WTC11 (cell line): ENCODE measurements at regions not wholly inside any gene's neighbourhood (a gene's known extent, or its start where the extent isn't known, plus 50 kb on each side); places are given as distances from the start of the nearest gene placed in this dataset.

ENCODE experiments used
- ATAC-seq: fragments of 200-7000 bp; cut with Tn5 transposase; 2 replicates; pipeline ENCODE4 v1.10.0; 2021; ENCODE audit warnings: mild to moderate bottlenecking, moderate library complexity
- CTCF ChIA-PET: fragments of 300-600 bp; sonication (Branson Sonifier 250); formaldehyde crosslinking; loops from one replicate; lab custom pipeline; 2021; ENCODE audit warnings: antibody characterized with exemption; lab: Charles Lee
- POLR2A ChIA-PET: fragments of 350-600 bp; sonication (Branson Sonifier 250); formaldehyde crosslinking; loops from one replicate; lab custom pipeline; 2021; ENCODE audit warnings: antibody characterized with exemption; lab: Charles Lee
- DNase-seq: peaks from one replicate; pipeline ENCODE4 v3.0.0; 2021; ENCODE audit warnings: low spot score
- H3K27ac Mint-ChIP-seq: 2 replicates; pipeline ENCODE4 v1.8.0; 2021; ENCODE audit warnings: mixed read lengths
- H3K27me3 Mint-ChIP-seq: 2 replicates; pipeline ENCODE4 v1.8.0; 2021; ENCODE audit warnings: low read depth, mild to moderate bottlenecking, moderate library complexity, mixed read lengths
- H3K36me3 Mint-ChIP-seq: 2 replicates; pipeline ENCODE4 v1.8.0; 2021; ENCODE audit warnings: mixed read lengths
- H3K4me1 Mint-ChIP-seq: 2 replicates; pipeline ENCODE4 v1.8.0; 2022; ENCODE audit warnings: mixed read lengths
- H3K4me3 Mint-ChIP-seq: 2 replicates; pipeline ENCODE4 v1.8.0; 2021; ENCODE audit warnings: mild to moderate bottlenecking, moderate library complexity, mixed read lengths
- H3K9me3 Mint-ChIP-seq: 2 replicates; pipeline ENCODE4 v1.8.0; 2021; ENCODE audit warnings: mixed read lengths
- ATF1 ChIP-seq: sonication (generic); formaldehyde crosslinking; IDR thresholded peaks from 2 replicates; pipeline ENCODE4 v1.8.1; 2023; ENCODE audit warnings: mild to moderate bottlenecking, moderate library complexity, missing genetic modification reagents
- ATF3 ChIP-seq: sonication (generic); formaldehyde crosslinking; conservative IDR thresholded peaks from 2 replicates; pipeline ENCODE4 v1.8.1; 2022; ENCODE audit warnings: mild to moderate bottlenecking, missing genetic modification reagents
- CBFB ChIP-seq: sonication (generic); formaldehyde crosslinking; IDR thresholded peaks from 2 replicates; pipeline ENCODE4 v1.8.1; 2022; ENCODE audit warnings: mild to moderate bottlenecking, low read depth, missing genetic modification reagents
- CREB1 ChIP-seq: sonication (generic); formaldehyde crosslinking; IDR thresholded peaks from 2 replicates; pipeline ENCODE4 v1.8.0; 2023; ENCODE audit warnings: mild to moderate bottlenecking, missing genetic modification reagents
- ELF4 ChIP-seq: sonication (generic); formaldehyde crosslinking; IDR thresholded peaks from 2 replicates; pipeline ENCODE4 v1.8.1; 2022; ENCODE audit warnings: low read depth, mild to moderate bottlenecking, moderate library complexity, missing genetic modification reagents
- ETV6 ChIP-seq: sonication (generic); formaldehyde crosslinking; IDR thresholded peaks from 2 replicates; pipeline ENCODE4 v1.8.1; 2022; ENCODE audit warnings: mild to moderate bottlenecking, missing genetic modification reagents
- FOXK1 ChIP-seq: sonication (generic); formaldehyde crosslinking; IDR thresholded peaks from 2 replicates; pipeline ENCODE4 v1.8.0; 2022; ENCODE audit warnings: mild to moderate bottlenecking, moderate library complexity, missing genetic modification reagents
- FOXP1 ChIP-seq: sonication (generic); formaldehyde crosslinking; IDR thresholded peaks from 2 replicates; pipeline ENCODE4 v1.8.0; 2022; ENCODE audit warnings: missing genetic modification reagents, mild to moderate bottlenecking, moderate library complexity, borderline replicate concordance
- JUN ChIP-seq: sonication (generic); formaldehyde crosslinking; IDR thresholded peaks from 2 replicates; pipeline ENCODE4 v1.8.0; 2023; ENCODE audit warnings: mild to moderate bottlenecking, missing genetic modification reagents
- NFE2L1 ChIP-seq: sonication (generic); formaldehyde crosslinking; IDR thresholded peaks from 2 replicates; pipeline ENCODE4 v1.8.1; 2023; ENCODE audit warnings: missing genetic modification reagents
- NFYB ChIP-seq: sonication (generic); formaldehyde crosslinking; conservative IDR thresholded peaks from 2 replicates; pipeline ENCODE4 v1.8.0; 2022; ENCODE audit warnings: low read depth, missing genetic modification reagents
- OVOL2 ChIP-seq: fragments of 250-450 bp; sonication (Bioruptor Pico); IDR thresholded peaks from 2 replicates; pipeline ENCODE4 v1.9.0; 2021; ENCODE audit warnings: mild to moderate bottlenecking, borderline replicate concordance
- PRDM15 ChIP-seq: sonication (generic); formaldehyde crosslinking; IDR thresholded peaks from 2 replicates; pipeline ENCODE4 v1.8.0; 2022; ENCODE audit warnings: missing genetic modification reagents
- RELA ChIP-seq: sonication (generic); formaldehyde crosslinking; IDR thresholded peaks from 2 replicates; pipeline ENCODE4 v1.8.1; 2022; ENCODE audit warnings: missing genetic modification reagents, mild to moderate bottlenecking, borderline replicate concordance
- RORB ChIP-seq: fragments of 250-450 bp; sonication (Bioruptor Pico); IDR thresholded peaks from 2 replicates; pipeline ENCODE4 v1.9.0; 2021; ENCODE audit warnings: mild to moderate bottlenecking
- SMAD3 ChIP-seq: sonication (generic); formaldehyde crosslinking; IDR thresholded peaks from 2 replicates; pipeline ENCODE4 v1.8.0; 2022; ENCODE audit warnings: missing genetic modification reagents, mild to moderate bottlenecking, borderline replicate concordance
- SP1 ChIP-seq: sonication (generic); formaldehyde crosslinking; conservative IDR thresholded peaks from 2 replicates; pipeline ENCODE4 v1.8.1; 2022; ENCODE audit warnings: missing genetic modification reagents
- TCF7 ChIP-seq: sonication (generic); formaldehyde crosslinking; IDR thresholded peaks from 2 replicates; pipeline ENCODE4 v1.8.0; 2022; ENCODE audit warnings: mild to moderate bottlenecking, low read depth, missing genetic modification reagents, moderate library complexity
- TEAD4 ChIP-seq: sonication (generic); formaldehyde crosslinking; IDR thresholded peaks from 2 replicates; pipeline ENCODE4 v1.8.0; 2022; ENCODE audit warnings: mild to moderate bottlenecking, missing genetic modification reagents
- TP53 ChIP-seq: sonication (generic); formaldehyde crosslinking; IDR thresholded peaks from 2 replicates; pipeline ENCODE4 v1.8.1; 2023; ENCODE audit warnings: mild to moderate bottlenecking, missing genetic modification reagents
- ZNF121 ChIP-seq: sonication (generic); formaldehyde crosslinking; IDR thresholded peaks from 2 replicates; pipeline ENCODE4 v1.8.0; 2023; ENCODE audit warnings: missing genetic modification reagents
- ZNF232 ChIP-seq: sonication (generic); formaldehyde crosslinking; IDR thresholded peaks from 2 replicates; pipeline ENCODE4 v1.8.0; 2022; ENCODE audit warnings: mild to moderate bottlenecking, missing genetic modification reagents
- ZNF425 ChIP-seq: fragments of 250-450 bp; sonication (Bioruptor Pico); conservative IDR thresholded peaks from 2 replicates; pipeline ENCODE4 v1.9.0; 2021; ENCODE audit warnings: mild to moderate bottlenecking
- ZNF532 ChIP-seq: fragments of 250-450 bp; sonication (Bioruptor Pico); IDR thresholded peaks from 2 replicates; pipeline ENCODE4 v1.9.0; 2021; ENCODE audit warnings: mild to moderate bottlenecking, borderline replicate concordance

- no peak overlapping the region for H3K4me3 Mint-ChIP-seq
- H3K27ac Mint-ChIP-seq: no peak overlapping the region
- DNase-seq: no peak
- H3K9me3 Mint-ChIP-seq: no peaks in the 10 kb centered on the region; the same call in 1 of the 2 replicates
- no peak for ATAC-seq
- peaks cover 13% of the 10 kb centered on the region for H3K4me1 Mint-ChIP-seq
- TF ChIP-seq NFYB (CRISPR knock-in tag) (no peak), ZNF532 (CRISPR knock-in tag) (no peak), OVOL2 (CRISPR knock-in tag) (no peak), TP53 (CRISPR knock-in tag) (no peak), ATF3 (CRISPR knock-in tag) (no peak)
- POLR2A ChIA-PET: no interaction called here
- H3K36me3 Mint-ChIP-seq: no peaks in the 10 kb centered on the region
- H3K27me3 Mint-ChIP-seq: no peaks in the 10 kb centered on the region
- CTCF ChIA-PET: no interaction called here
Measured at GRCh38 chr18:39862341-39862740, 2092.7 kb upstream of the PIK3C3 start.

GRCh38 chr18:39854291-39854690, 2100.7 kb upstream of the PIK3C3 start:
- ChIA-PET POLR2A (no interaction called here), CTCF (interaction anchor here (2.4 kb wide), 1 partner anchor 13 kb away, joined by 6 read pairs; no protein-coding TSS in a partner anchor)
- DNase-seq: no peak
- H3K9me3 Mint-ChIP-seq: no peaks in the 10 kb centered on the region; the same call in 1 of the 2 replicates
- no peak overlapping the region for H3K27ac Mint-ChIP-seq
- no peaks in the 10 kb centered on the region for H3K27me3 Mint-ChIP-seq
- H3K4me1 Mint-ChIP-seq: peaks cover 24% of the 10 kb centered on the region
- ATAC-seq: no peak
- H3K4me3 Mint-ChIP-seq: no peak overlapping the region
- TF ChIP-seq FOXK1 (no peak), ETV6 (no peak), FOXP1 (CRISPR knock-in tag) (no peak), TEAD4 (CRISPR knock-in tag) (no peak)
- H3K36me3 Mint-ChIP-seq: no peaks in the 10 kb centered on the region

- H3K4me1 Mint-ChIP-seq: peaks cover 22% of the 10 kb centered on the region
- H3K4me3 Mint-ChIP-seq: no peak overlapping the region
- ATAC-seq (no peak), DNase-seq (no peak)
- H3K27ac Mint-ChIP-seq: no peak overlapping the region
- ChIA-PET POLR2A (no interaction called here), CTCF (no interaction called here)
- H3K9me3 Mint-ChIP-seq: no peaks in the 10 kb centered on the region
- H3K36me3 Mint-ChIP-seq: no peaks in the 10 kb centered on the region
- peaks cover 1% of the 10 kb centered on the region for H3K27me3 Mint-ChIP-seq
- TF ChIP-seq RORB (CRISPR knock-in tag) (no peak), ATF1 (CRISPR knock-in tag) (no peak), ZNF425 (CRISPR knock-in tag) (no peak), ELF4 (CRISPR knock-in tag) (no peak), CREB1 (CRISPR knock-in tag) (no peak), NFE2L1 (CRISPR knock-in tag) (no peak), RELA (CRISPR knock-in tag) (no peak), PRDM15 (CRISPR knock-in tag) (no peak), CBFB (CRISPR knock-in tag) (no peak), SP1 (CRISPR knock-in tag) (no peak), ZNF121 (CRISPR knock-in tag) (no peak), TCF7 (CRISPR knock-in tag) (no peak), JUN (CRISPR knock-in tag) (no peak), SMAD3 (no peak), ZNF232 (CRISPR knock-in tag) (no peak)
Measured at GRCh38 chr18:39846265-39846664, 2108.8 kb upstream of the PIK3C3 start.
